LoVo (cell line): ENCODE measurements at regions not wholly inside any gene's neighbourhood (a gene's known extent, or its start where the extent isn't known, plus 50 kb on each side); places are given as distances from the start of the nearest gene placed in this dataset.

ENCODE experiments used
- DNase-seq: peaks from one replicate; pipeline ENCODE4 v3.0.0-alpha.2; 2016; ENCODE audit warnings: low spot score

- DNase-seq: no peak
These were observed 629.5 kb downstream of the KCTD16 start for GRCh38 chr5:144800169-144800568.

GRCh38 chr5:144798595-144798994 lies 627.9 kb downstream of the KCTD16 start:
- DNase-seq: no peak

GRCh38 chr5:144794922-144795321 lies 624.2 kb downstream of the KCTD16 start:
- DNase-seq: no peak

GRCh38 chr5:144788556-144788955 lies 617.9 kb downstream of the KCTD16 start:
- no peak for DNase-seq

- DNase-seq: no peak
These were observed 617.4 kb downstream of the KCTD16 start for GRCh38 chr5:144788046-144788445.

- no peak for DNase-seq
These were observed 608.7 kb downstream of the KCTD16 start for GRCh38 chr5:144779368-144779767.

GRCh38 chr5:144778561-144778960 lies 607.9 kb downstream of the KCTD16 start:
- no peak for DNase-seq

- DNase-seq: no peak
These were observed 603.5 kb downstream of the KCTD16 start for GRCh38 chr5:144774197-144774596.

- no peak for DNase-seq
These were observed 603.0 kb downstream of the KCTD16 start for GRCh38 chr5:144773628-144774027.

GRCh38 chr5:144771802-144772201 lies 601.1 kb downstream of the KCTD16 start:
- no peak for DNase-seq

GRCh38 chr5:144742361-144742760 lies 571.7 kb downstream of the KCTD16 start:
- no peak for DNase-seq

- DNase-seq: no peak
These were observed 561.1 kb downstream of the KCTD16 start for GRCh38 chr5:144731786-144732185.

GRCh38 chr5:144712090-144712489 lies 541.4 kb downstream of the KCTD16 start:
- DNase-seq: no peak

- DNase-seq: no peak
These were observed 540.5 kb downstream of the KCTD16 start for GRCh38 chr5:144711172-144711571.

- DNase-seq: no peak
These were observed 540.0 kb downstream of the KCTD16 start for GRCh38 chr5:144710637-144711036.

- no peak for DNase-seq
These were observed 533.1 kb downstream of the KCTD16 start for GRCh38 chr5:144703776-144704175.

GRCh38 chr5:144698484-144698883 lies 527.8 kb downstream of the KCTD16 start:
- DNase-seq: no peak

GRCh38 chr5:144697847-144698262 lies 527.2 kb downstream of the KCTD16 start:
- no peak for DNase-seq

GRCh38 chr5:144691936-144692335 lies 521.3 kb downstream of the KCTD16 start:
- DNase-seq: no peak

GRCh38 chr5:144684899-144685298 lies 514.2 kb downstream of the KCTD16 start:
- no peak for DNase-seq

GRCh38 chr5:144680711-144681110 lies 510.0 kb downstream of the KCTD16 start:
- DNase-seq: no peak

GRCh38 chr5:144671066-144671465 lies 500.4 kb downstream of the KCTD16 start:
- no peak for DNase-seq

GRCh38 chr5:144659634-144660227 lies 489.1 kb downstream of the KCTD16 start:
- no peak for DNase-seq

GRCh38 chr5:144644317-144644716 lies 473.6 kb downstream of the KCTD16 start:
- DNase-seq: no peak

- DNase-seq: no peak
These were observed 468.1 kb downstream of the KCTD16 start for GRCh38 chr5:144638787-144639186.
